Central memory CD8-positive, alpha-beta T cell (primary cell): ENCODE measurements at regions not wholly inside any gene's neighbourhood (a gene's known extent, or its start where the extent isn't known, plus 50 kb on each side); places are given as distances from the start of the nearest gene placed in this dataset.

ENCODE experiments used
- ATAC-seq: fragments of 150-1000 bp; cut with Tn5 transposase; replicated peaks from 2 replicates; pipeline ENCODE4 v1.10.0; 2022; ENCODE audit warnings: mild to moderate bottlenecking, moderate FRiP score, moderate number of reproducible peaks; ENCODE audit not compliant: poor library complexity, severe bottlenecking; ENCODE audit errors: extremely low read depth
- DNase-seq, 2 donors: peaks; one replicate each; pipeline ENCODE4 v3.0.0; 2021; ENCODE audit warnings: low spot score in 2 of 2
- H3K27ac Mint-ChIP-seq: one replicate; pipeline ENCODE4 v1.8.0; 2022; ENCODE audit warnings: low read depth, mild to moderate bottlenecking, moderate library complexity, mixed read lengths
- H3K27me3 Mint-ChIP-seq: one replicate; pipeline ENCODE4 v1.8.0; 2022; ENCODE audit warnings: mixed read lengths
- H3K36me3 Mint-ChIP-seq: one replicate; pipeline ENCODE4 v1.8.0; 2022; ENCODE audit warnings: mild to moderate bottlenecking, moderate library complexity, mixed read lengths; ENCODE audit not compliant: insufficient read depth
- H3K4me1 Mint-ChIP-seq: one replicate; pipeline ENCODE4 v1.8.0; 2022; ENCODE audit warnings: mixed read lengths
- H3K4me3 Mint-ChIP-seq: one replicate; pipeline ENCODE4 v1.8.0; 2022; ENCODE audit warnings: mild to moderate bottlenecking, moderate library complexity, mixed read lengths
- H3K9me3 Mint-ChIP-seq: one replicate; pipeline ENCODE4 v1.8.0; 2022; ENCODE audit warnings: mixed read lengths

GRCh38 chr2:37842732-37843440, 82.2 kb upstream of the RMDN2 start:
- Mint-ChIP-seq H3K4me3 (no peak overlapping the region), H3K9me3 (no peaks in the 10 kb centered on the region), H3K27me3 (peaks cover 20% of the 10 kb centered on the region), H3K36me3 (no peaks in the 10 kb centered on the region), H3K4me1 (no peaks in the 10 kb centered on the region), H3K27ac (no peak overlapping the region)
- ATAC-seq = no peak
- no peak for DNase-seq

DNA sequence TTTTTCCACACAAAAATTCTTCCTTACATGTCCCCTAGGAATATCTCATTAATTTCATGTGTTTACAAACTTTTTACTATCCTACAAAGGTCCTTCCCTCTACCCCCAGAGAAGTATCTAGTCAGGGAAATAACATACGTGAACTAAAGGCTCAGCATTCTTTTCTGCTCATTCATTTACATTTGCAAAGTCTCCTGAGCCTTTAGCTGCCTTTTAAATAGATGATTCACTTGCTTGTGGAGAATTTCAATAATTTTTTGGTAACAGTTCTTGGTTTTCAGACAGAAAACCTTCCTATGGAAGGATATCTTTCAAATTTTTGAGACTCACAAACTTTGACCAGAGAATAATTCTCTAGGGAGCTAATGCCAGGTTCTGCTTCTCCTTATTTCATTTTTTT, 81.5 kb upstream of the RMDN2 start:
- no peak for ATAC-seq
- H3K27ac Mint-ChIP-seq = no peak overlapping the region
- peaks cover 20% of the 10 kb centered on the region for H3K27me3 Mint-ChIP-seq
- no peaks in the 10 kb centered on the region for H3K36me3 Mint-ChIP-seq
- DNase-seq = no peak
- no peaks in the 10 kb centered on the region for H3K4me1 Mint-ChIP-seq
- H3K4me3 Mint-ChIP-seq = no peak overlapping the region
- H3K9me3 Mint-ChIP-seq = no peaks in the 10 kb centered on the region

DNA sequence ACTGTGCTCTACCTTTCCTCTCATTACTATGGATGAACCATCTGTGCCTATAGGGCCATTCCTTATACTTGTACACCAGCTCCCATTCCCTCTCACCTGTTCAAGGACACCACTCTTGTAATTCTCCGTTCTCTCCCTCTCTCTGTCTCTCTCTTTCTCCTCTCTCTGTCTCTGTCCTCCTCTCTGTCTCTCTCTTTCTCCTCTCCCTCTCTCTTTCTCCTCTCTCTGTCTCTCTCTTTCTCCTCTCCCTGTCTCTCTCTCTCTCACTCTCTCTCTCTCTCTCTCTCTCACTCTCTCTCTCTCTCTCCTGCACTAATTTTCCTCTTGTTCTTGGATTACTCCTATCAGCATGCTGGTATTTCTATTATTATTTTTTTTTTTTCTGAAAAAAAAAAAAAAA, 78.9 kb upstream of the RMDN2 start:
- DNase-seq = no peak
- H3K27ac Mint-ChIP-seq = no peak overlapping the region
- H3K4me1 Mint-ChIP-seq = peaks cover 1% of the 10 kb centered on the region
- H3K36me3 Mint-ChIP-seq = no peaks in the 10 kb centered on the region
- ATAC-seq = no peak
- no peak overlapping the region for H3K4me3 Mint-ChIP-seq
- H3K9me3 Mint-ChIP-seq = no peaks in the 10 kb centered on the region
- H3K27me3 Mint-ChIP-seq = peaks cover 18% of the 10 kb centered on the region

DNA sequence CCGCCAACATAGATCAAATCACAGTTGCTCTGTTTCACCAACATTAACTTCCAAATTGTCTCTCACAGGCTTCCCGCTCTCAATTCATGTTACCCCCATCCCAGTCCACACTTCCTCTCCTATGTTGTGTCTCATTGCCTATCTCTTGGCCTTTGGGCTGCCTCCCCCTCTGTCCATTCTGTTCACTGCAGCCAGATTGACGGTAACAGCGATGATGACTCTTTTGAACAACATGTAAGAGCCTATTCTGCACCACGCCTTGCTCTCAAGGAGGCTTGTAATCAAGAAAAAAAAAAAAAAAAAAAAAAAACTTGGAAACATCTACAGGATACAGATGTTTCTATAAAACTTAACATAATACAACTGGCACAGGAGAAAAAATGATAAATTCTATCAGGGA, 77.3 kb upstream of the RMDN2 start:
- no peak for DNase-seq
- H3K4me3 Mint-ChIP-seq = no peak overlapping the region
- H3K27me3 Mint-ChIP-seq = peaks cover 7% of the 10 kb centered on the region
- no peaks in the 10 kb centered on the region for H3K9me3 Mint-ChIP-seq
- H3K36me3 Mint-ChIP-seq = no peaks in the 10 kb centered on the region
- peaks cover 12% of the 10 kb centered on the region for H3K4me1 Mint-ChIP-seq
- H3K27ac Mint-ChIP-seq = no peak overlapping the region
- no peak for ATAC-seq

GRCh38 chr2:37848451-37848850, 76.6 kb upstream of the RMDN2 start:
- Mint-ChIP-seq H3K4me3 (no peak overlapping the region), H3K27me3 (peaks cover 7% of the 10 kb centered on the region), H3K9me3 (no peaks in the 10 kb centered on the region), H3K27ac (no peak overlapping the region), H3K4me1 (peaks cover 12% of the 10 kb centered on the region), H3K36me3 (no peaks in the 10 kb centered on the region)
- no peak for DNase-seq
- no peak for ATAC-seq

GRCh38 chr2:37849911-37850310, 75.2 kb upstream of the RMDN2 start:
- no peak for ATAC-seq
- Mint-ChIP-seq H3K4me1 (peaks cover 12% of the 10 kb centered on the region), H3K9me3 (no peaks in the 10 kb centered on the region), H3K4me3 (no peak overlapping the region), H3K36me3 (no peaks in the 10 kb centered on the region), H3K27me3 (peaks cover 4% of the 10 kb centered on the region), H3K27ac (no peak overlapping the region)
- DNase-seq = no peak

- Mint-ChIP-seq H3K4me1 (peaks cover 12% of the 10 kb centered on the region), H3K4me3 (no peak overlapping the region), H3K27ac (peak overlapping the region; percentile 60), H3K27me3 (no peaks in the 10 kb centered on the region), H3K9me3 (no peaks in the 10 kb centered on the region), H3K36me3 (no peaks in the 10 kb centered on the region)
- DNase-seq = no peak
- ATAC-seq = no peak
Measured at GRCh38 chr2:37851428-37851827, 73.7 kb upstream of the RMDN2 start.

- peak; percentile 46 for ATAC-seq
- Mint-ChIP-seq H3K27ac (peak overlapping the region; percentile 60), H3K4me1 (peaks cover 12% of the 10 kb centered on the region), H3K27me3 (no peaks in the 10 kb centered on the region), H3K9me3 (no peaks in the 10 kb centered on the region), H3K4me3 (no peak overlapping the region), H3K36me3 (no peaks in the 10 kb centered on the region)
- DNase-seq = no peak
Measured at GRCh38 chr2:37851828-37852584, 73.1 kb upstream of the RMDN2 start.

DNA sequence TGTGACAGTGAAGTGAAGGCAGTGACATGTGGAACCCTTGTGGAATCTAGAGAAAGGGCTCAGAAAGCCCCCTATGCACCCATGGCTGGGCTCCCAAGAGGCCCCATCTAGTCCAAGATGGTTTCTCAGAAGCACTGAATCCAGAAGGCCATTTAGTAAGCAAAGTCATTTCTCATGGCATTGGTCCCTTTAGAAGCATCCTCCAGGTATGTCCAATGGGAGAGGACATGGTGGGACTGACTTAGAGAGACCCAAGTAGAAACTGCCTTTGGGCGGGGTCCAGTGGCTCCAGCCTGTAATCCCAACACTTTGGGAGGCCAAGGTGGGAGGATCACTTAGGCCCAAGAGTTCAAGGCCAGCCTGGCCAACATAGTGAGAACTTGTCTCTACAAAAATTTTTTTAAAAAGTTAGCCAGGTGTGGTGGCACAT, 72.5 kb upstream of the RMDN2 start:
- no peak overlapping the region for H3K27ac Mint-ChIP-seq
- H3K4me1 Mint-ChIP-seq = peaks cover 12% of the 10 kb centered on the region

GRCh38 chr2:37854676-37855282, 70.3 kb upstream of the RMDN2 start:
- Mint-ChIP-seq H3K27ac (no peak overlapping the region), H3K4me3 (no peak overlapping the region), H3K27me3 (no peaks in the 10 kb centered on the region), H3K36me3 (no peaks in the 10 kb centered on the region), H3K4me1 (peaks cover 12% of the 10 kb centered on the region), H3K9me3 (no peaks in the 10 kb centered on the region)
- DNase-seq = no peak
- no peak for ATAC-seq

More for the DNA sequence above, 72.5 kb upstream of the RMDN2 start:
- Mint-ChIP-seq H3K4me3 (no peak overlapping the region), H3K27me3 (no peaks in the 10 kb centered on the region), H3K9me3 (no peaks in the 10 kb centered on the region), H3K36me3 (no peaks in the 10 kb centered on the region)
- ATAC-seq (no peak), DNase-seq (no peak)

- DNase-seq = no peak
- ATAC-seq = peak; percentile 10
- Mint-ChIP-seq H3K27me3 (no peaks in the 10 kb centered on the region), H3K36me3 (no peaks in the 10 kb centered on the region), H3K9me3 (no peaks in the 10 kb centered on the region), H3K4me1 (peaks cover 12% of the 10 kb centered on the region), H3K27ac (no peak overlapping the region), H3K4me3 (no peak overlapping the region)
Measured at GRCh38 chr2:37855283-37856041, 69.6 kb upstream of the RMDN2 start.

DNA sequence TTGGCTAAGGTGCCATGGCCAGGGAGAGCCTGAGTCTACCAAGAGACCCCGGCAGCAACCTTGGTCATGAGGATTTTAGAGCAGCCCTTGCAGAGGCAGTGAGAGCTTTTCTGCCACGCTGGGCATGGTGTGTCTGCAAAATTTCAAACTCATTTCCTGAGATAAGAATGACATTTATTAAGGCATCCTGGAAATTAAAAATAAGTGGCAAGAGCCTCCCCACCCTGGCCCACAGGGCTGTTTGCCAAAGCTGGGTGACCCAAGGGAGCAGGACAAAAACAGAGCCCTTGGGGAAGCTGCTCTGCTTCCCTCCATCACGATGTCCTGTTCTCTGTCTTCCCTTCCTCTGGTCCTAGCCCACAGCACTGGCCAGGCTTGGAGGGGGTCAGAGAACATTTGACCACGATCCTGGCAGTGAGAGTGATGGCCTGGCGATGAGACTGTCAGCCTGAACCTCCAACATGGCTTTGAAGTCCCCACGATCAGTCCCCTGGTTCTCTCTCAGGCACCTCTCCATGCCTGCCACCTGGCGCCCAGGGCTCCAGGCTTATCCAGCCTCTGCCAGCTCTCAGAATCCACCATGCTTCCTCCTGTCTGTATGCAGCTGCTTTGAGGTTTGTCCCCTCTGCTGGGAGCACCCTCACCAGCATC, 68.9 kb upstream of the RMDN2 start:
- no peak for DNase-seq
- Mint-ChIP-seq H3K9me3 (no peaks in the 10 kb centered on the region), H3K27me3 (no peaks in the 10 kb centered on the region), H3K4me3 (no peak overlapping the region), H3K4me1 (peaks cover 10% of the 10 kb centered on the region), H3K36me3 (no peaks in the 10 kb centered on the region), H3K27ac (no peak overlapping the region)
- ATAC-seq = no peak
